CD4-positive, alpha-beta T cell (primary cell): ENCODE measurements at regions not wholly inside any gene's neighbourhood (a gene's known extent, or its start where the extent isn't known, plus 50 kb on each side); places are given as distances from the start of the nearest gene placed in this dataset.

ENCODE experiments used
- ATAC-seq: fragments of 200-7000 bp; cut with Tn5 transposase; one replicate; pipeline ENCODE4 v1.10.0; 2022; ENCODE audit warnings: mild to moderate bottlenecking; ENCODE audit not compliant: poor library complexity
- CTCF ChIA-PET: fragments of 350-600 bp; sonication (Branson Sonifier 250); formaldehyde crosslinking; loops from one replicate; lab custom pipeline; 2021; ENCODE audit warnings: antibody characterized with exemption, inconsistent platforms; lab: Charles Lee
- POLR2A ChIA-PET: fragments of 350-600 bp; sonication (Branson Sonifier 250); formaldehyde crosslinking; loops from one replicate; lab custom pipeline; 2021; ENCODE audit warnings: antibody characterized with exemption, inconsistent platforms; lab: Charles Lee
- DNase-seq, 14 experiments: peaks; one replicate each; pipeline ENCODE4 v3.0.0-alpha.2; 2013 to 2020; ENCODE audit warnings: mixed read lengths in 2 of 14
- H3K27ac ChIP-seq, 2 donors: one replicate each; pipeline versions ENCODE4 v1.5.1 to v1.7.0; 2013; ENCODE audit warnings: low read length in 2 of 2, low read depth in 1 of 2, mild to moderate bottlenecking in 1 of 2
- H3K27me3 ChIP-seq, 2 experiments: 1 replicate in 1 of 2; 2 replicates in 1 of 2; pipeline versions ENCODE4 v1.6.1 to v1.7.0; 2013; ENCODE audit warnings: low read length in 2 of 2, control low read depth in 1 of 2, mild to moderate bottlenecking in 1 of 2, moderate library complexity in 1 of 2; ENCODE audit not compliant: insufficient read depth in 2 of 2, control insufficient read depth in 1 of 2
- H3K36me3 ChIP-seq: one replicate; pipeline ENCODE4 v1.6.1; 2013; ENCODE audit warnings: low read length, control low read depth; ENCODE audit not compliant: insufficient read depth
- H3K4me1 ChIP-seq: one replicate; pipeline ENCODE4 v1.6.1; 2013; ENCODE audit warnings: low read length, control low read depth; ENCODE audit not compliant: insufficient read depth
- H3K4me3 ChIP-seq: one replicate; pipeline ENCODE4 v1.5.1; 2013; ENCODE audit warnings: mild to moderate bottlenecking, low read length, moderate library complexity
- H3K9me3 ChIP-seq, 2 experiments: 1 replicate in 1 of 2; 2 replicates in 1 of 2; pipeline versions ENCODE4 v1.6.1 to v1.7.0; 2013; ENCODE audit warnings: low read length in 2 of 2, mild to moderate bottlenecking in 2 of 2, control low read depth in 1 of 2, moderate library complexity in 1 of 2; ENCODE audit not compliant: control insufficient read depth in 1 of 2, insufficient read depth in 1 of 2
- H3K27ac Mint-ChIP-seq: one replicate; pipeline ENCODE4 v1.8.0; 2020; ENCODE audit warnings: mixed read lengths
- H3K27me3 Mint-ChIP-seq: one replicate; pipeline ENCODE4 v1.8.0; 2021; ENCODE audit warnings: mixed read lengths
- H3K36me3 Mint-ChIP-seq: one replicate; pipeline ENCODE4 v1.8.0; 2021; ENCODE audit warnings: low read depth, mixed read lengths
- H3K4me1 Mint-ChIP-seq: one replicate; pipeline ENCODE4 v1.8.0; 2021; ENCODE audit warnings: low read depth, mixed read lengths
- H3K4me3 Mint-ChIP-seq: one replicate; pipeline ENCODE4 v1.8.0; 2020; ENCODE audit warnings: mild to moderate bottlenecking, mixed read lengths
- H3K9me3 Mint-ChIP-seq: one replicate; pipeline ENCODE4 v1.8.0; 2020; ENCODE audit warnings: mixed read lengths
- intact Hi-C, 2 experiments: fragments of 100-400 bp; cut with DNase I in 1 of 2; cut with micrococcal nuclease in 1 of 2; formaldehyde crosslinking; loops; one replicate each; pipeline versions ENCODE4 v1.15.1 to v1.9.0; 2023 to 2025; cut with DNase I, micrococcal nuclease
- TF ChIP-seq, protein P1 (sequence below): fragments of 200-600 bp; IDR thresholded peaks from one replicate; pipeline ENCODE4 v1.8.0; 2022; ENCODE audit warnings: antibody characterized with exemption, mild to moderate bottlenecking

DNA sequence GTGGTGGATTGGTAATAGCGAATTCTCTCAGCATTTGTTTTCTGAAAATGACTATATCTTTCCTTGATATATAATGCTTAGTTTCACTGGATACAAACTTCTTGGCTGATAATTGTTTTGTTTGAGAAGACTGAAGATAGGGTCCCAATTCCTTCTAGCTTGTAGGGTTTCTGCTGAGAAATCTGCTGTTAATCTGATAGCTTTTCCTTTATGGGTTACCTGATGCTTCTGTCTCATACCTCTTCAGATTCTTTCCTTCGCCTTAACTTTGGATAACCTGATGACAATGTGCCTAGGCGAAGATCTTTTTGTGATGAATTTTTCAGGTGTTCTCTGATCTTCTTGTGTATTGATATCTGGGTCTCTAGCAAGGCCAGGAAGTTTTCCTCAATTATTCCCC, 94.7 kb upstream of the ACO1 start:
- peaks cover 0 to 5% of the 10 kb centered on the region in 2 experiments for H3K27me3 ChIP-seq
- no peaks in the 10 kb centered on the region for H3K4me1 ChIP-seq
- no peak for ATAC-seq
- ChIA-PET POLR2A (no interaction called here), CTCF (no interaction called here)
- Mint-ChIP-seq H3K36me3 (no peaks in the 10 kb centered on the region), H3K4me1 (no peaks in the 10 kb centered on the region), H3K27ac (no peak overlapping the region), H3K4me3 (no peak overlapping the region), H3K27me3 (peaks cover 26% of the 10 kb centered on the region), H3K9me3 (no peaks in the 10 kb centered on the region)
- H3K9me3 ChIP-seq = no peaks in the 10 kb centered on the region
- intact Hi-C loops = loop anchor here in 1 of 2 experiments (5.0 kb wide), 1 partner anchor 53 kb away; no protein-coding TSS in a partner anchor
- no peak overlapping the region for H3K27ac ChIP-seq
- H3K4me3 ChIP-seq = no peak overlapping the region
- H3K36me3 ChIP-seq = no peaks in the 10 kb centered on the region
- TF ChIP-seq, protein P1, sequence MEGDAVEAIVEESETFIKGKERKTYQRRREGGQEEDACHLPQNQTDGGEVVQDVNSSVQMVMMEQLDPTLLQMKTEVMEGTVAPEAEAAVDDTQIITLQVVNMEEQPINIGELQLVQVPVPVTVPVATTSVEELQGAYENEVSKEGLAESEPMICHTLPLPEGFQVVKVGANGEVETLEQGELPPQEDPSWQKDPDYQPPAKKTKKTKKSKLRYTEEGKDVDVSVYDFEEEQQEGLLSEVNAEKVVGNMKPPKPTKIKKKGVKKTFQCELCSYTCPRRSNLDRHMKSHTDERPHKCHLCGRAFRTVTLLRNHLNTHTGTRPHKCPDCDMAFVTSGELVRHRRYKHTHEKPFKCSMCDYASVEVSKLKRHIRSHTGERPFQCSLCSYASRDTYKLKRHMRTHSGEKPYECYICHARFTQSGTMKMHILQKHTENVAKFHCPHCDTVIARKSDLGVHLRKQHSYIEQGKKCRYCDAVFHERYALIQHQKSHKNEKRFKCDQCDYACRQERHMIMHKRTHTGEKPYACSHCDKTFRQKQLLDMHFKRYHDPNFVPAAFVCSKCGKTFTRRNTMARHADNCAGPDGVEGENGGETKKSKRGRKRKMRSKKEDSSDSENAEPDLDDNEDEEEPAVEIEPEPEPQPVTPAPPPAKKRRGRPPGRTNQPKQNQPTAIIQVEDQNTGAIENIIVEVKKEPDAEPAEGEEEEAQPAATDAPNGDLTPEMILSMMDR = no peak
- no peak for DNase-seq

DNA sequence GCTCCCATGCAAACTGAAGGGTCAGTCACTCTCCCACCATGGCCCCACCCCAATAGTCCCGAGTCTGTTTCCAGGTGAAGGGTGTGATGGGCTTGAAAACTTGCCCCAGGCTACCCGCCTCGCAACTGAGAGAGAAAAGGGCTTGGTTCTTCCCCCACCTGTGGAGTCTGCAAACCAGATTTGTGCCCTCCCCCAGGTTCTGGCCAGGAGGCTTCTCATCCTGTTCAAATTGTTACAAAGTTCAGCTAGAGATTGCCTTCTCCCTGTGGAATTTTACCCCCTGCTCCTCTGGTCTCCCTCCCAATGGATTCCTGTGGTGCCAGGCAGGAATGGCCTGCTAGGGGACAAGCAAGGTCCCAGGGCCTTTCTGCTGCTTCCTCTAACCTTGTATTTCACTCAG, 93.1 kb upstream of the ACO1 start:
- H3K9me3 ChIP-seq = no peaks in the 10 kb centered on the region
- Mint-ChIP-seq H3K4me1 (no peaks in the 10 kb centered on the region), H3K27ac (no peak overlapping the region), H3K36me3 (no peaks in the 10 kb centered on the region), H3K27me3 (peaks cover 40% of the 10 kb centered on the region), H3K9me3 (no peaks in the 10 kb centered on the region), H3K4me3 (no peak overlapping the region)
- CTCF ChIA-PET = no interaction called here
- peaks cover 0 to 10% of the 10 kb centered on the region in 2 experiments for H3K27me3 ChIP-seq
- ATAC-seq (no peak), DNase-seq (no peak)
- TF ChIP-seq, protein P1 = no peak
- no peak overlapping the region for H3K4me3 ChIP-seq
- intact Hi-C loops = loop anchor here in 1 of 2 experiments (5.0 kb wide), 1 partner anchor 51 kb away; no protein-coding TSS in a partner anchor
- H3K36me3 ChIP-seq = no peaks in the 10 kb centered on the region
- no peaks in the 10 kb centered on the region for H3K4me1 ChIP-seq
- POLR2A ChIA-PET = no interaction called here
- H3K27ac ChIP-seq = no peak overlapping the region

DNA sequence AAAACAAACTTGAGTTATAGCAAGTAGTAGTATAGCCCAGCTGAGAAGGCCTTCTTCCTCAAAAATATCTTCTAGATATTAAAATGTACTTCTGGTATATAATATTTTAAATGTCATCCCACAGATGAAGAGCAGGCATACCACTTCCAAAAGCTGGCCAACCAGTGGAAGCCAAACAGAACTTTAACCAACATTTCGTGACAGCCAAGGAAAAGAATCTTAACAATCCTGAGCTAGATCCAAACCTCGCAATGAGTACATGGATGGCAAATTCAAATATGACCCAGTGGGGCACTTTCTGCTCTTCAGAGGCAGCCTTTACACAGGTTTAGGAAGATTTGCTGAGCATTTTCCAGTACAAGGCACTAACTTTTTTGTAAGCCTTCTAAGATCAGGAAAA, 91.8 kb upstream of the ACO1 start:
- DNase-seq (no peak), ATAC-seq (no peak)
- Mint-ChIP-seq H3K9me3 (no peaks in the 10 kb centered on the region), H3K27me3 (peaks cover 48% of the 10 kb centered on the region), H3K4me3 (no peak overlapping the region), H3K36me3 (no peaks in the 10 kb centered on the region), H3K4me1 (no peaks in the 10 kb centered on the region), H3K27ac (no peak overlapping the region)
- H3K9me3 ChIP-seq = no peaks in the 10 kb centered on the region
- intact Hi-C loops = loop anchor here in 1 of 2 experiments (5.0 kb wide), 1 partner anchor 50 kb away; no protein-coding TSS in a partner anchor
- H3K27me3 ChIP-seq = peaks cover 0 to 10% of the 10 kb centered on the region in 2 experiments
- no peak overlapping the region for H3K4me3 ChIP-seq
- ChIA-PET POLR2A (no interaction called here), CTCF (no interaction called here)
- no peaks in the 10 kb centered on the region for H3K36me3 ChIP-seq
- H3K4me1 ChIP-seq = no peaks in the 10 kb centered on the region
- H3K27ac ChIP-seq = no peak overlapping the region
- TF ChIP-seq, protein P1 = no peak
